Erythroblast (primary cell): ENCODE measurements at regions not wholly inside any gene's neighbourhood (a gene's known extent, or its start where the extent isn't known, plus 50 kb on each side); places are given as distances from the start of the nearest gene placed in this dataset.
"Not testable (repeated sequence)": the region's sequence is repeated elsewhere in the genome, so short reads cannot be mapped to it uniquely, and the experiment has no call there.

ENCODE experiments used
- GATA1 ChIP-seq: IDR thresholded peaks from 2 replicates; pipeline ENCODE4 v1.6.1; 2011; ENCODE audit warnings: low read depth, mild to moderate bottlenecking, control low read depth, low read length, moderate library complexity
- POLR2A ChIP-seq: IDR thresholded peaks from 2 replicates; pipeline ENCODE4 v1.6.1; 2011; ENCODE audit warnings: mild to moderate bottlenecking, low read length

DNA sequence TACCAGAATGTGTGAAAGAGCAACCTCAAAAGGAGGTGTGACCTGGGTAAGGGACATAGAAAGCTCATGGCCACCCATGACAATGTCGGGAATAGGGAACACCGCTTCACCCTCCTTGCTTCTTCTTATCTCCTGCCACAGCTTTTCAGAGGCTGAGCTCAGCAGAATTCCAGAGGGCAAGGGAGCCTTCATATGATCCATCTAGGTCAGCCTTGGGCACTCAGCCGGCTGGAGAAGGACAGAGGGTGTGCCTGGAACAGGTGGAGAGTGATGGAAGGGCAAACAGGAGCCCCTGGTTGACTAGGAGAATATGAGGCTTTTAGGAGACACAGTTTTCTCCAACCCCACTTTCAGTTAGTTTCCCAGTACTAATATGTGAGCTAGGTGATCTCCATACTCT, 74.6 kb upstream of the ROPN1 start:
- not testable (repeated sequence) for TF ChIP-seq GATA1, POLR2A
